NK-92 treated with Interleukin-12 subunit alpha and Interleukin-12 subunit beta, amount 100 ng/mL, for 24 hours (cell line): ENCODE measurements at regions not wholly inside any gene's neighbourhood (a gene's known extent, or its start where the extent isn't known, plus 50 kb on each side); places are given as distances from the start of the nearest gene placed in this dataset.

Source experiments
- DNase-seq: peaks from one replicate; lab custom pipeline; 2025; lab: John Stamatoyannopoulos, UW

DNA sequence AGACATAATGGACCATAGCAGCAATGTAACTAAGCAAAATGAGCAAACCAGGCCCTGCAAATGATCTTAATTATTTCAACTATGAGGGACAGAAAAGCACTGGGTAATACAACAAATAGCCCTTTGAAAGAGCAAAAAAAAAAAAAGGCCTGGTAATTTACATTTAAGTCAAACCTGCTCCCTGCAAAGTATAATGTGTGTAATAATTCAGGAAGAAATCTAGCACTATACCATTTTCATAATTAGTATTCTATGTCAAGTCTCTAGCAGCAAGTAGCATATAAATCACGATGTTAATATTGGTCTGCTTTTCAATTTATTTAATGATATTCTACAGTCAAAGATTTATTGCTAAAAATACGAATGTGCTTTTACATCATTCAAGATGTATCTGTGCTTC is 489.6 kb downstream of the BMP2 start:
- no peak for DNase-seq

DNA sequence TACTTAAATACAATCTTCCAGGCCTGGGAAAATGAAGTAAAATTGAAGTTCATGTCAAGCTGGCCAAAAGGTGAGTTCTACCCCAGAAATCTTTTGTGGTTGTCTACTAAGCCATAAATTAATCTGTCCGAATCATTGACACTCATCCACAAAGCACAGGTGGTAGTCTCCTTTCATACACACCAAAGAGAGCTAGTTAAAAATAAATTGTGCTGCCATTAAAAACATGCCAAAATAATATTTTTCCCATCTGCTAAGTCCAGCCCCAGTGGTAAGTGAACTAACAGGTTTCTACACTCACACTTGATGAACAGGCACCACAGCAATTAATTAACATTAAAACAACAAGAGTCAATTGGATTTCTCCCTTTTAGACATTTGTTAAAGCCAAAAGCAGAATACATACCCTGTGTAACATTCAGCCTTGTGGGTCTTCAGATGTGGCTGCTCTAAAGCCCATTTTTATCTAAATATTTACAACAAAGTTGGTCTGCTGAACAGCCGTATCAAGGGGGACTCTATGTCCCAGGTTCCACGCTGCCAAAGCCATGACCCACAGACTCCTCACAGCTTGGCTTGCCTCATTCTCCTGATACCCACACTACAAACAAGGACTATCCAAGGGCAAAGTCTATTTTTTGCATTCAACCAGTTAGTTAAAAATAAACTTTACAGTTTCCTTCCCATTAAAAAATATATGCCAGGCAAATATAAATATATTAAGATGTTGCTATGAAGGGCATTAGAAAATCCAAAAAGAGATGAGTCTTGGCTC is 490.4 kb downstream of the BMP2 start:
- DNase-seq = no peak

DNA sequence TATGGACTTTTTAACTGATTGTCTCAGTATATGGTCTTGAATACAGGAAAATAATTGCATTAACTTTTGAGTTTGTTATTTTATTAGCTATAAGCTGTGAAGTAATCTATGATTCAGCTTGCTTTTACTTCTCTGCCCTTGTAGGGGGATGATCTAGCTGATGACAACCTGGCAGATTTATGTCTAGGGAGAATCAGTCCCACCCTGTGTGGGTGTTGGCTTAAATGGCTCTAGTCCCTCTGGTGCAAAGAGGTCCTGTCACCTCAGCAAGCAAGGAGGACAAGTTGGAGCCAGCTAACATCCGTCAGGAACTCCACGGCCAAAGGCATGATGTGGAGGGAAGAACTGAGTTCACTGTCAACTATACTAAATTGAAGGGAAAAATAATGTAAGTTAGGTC is 495.3 kb downstream of the BMP2 start:
- DNase-seq = no peak

DNA sequence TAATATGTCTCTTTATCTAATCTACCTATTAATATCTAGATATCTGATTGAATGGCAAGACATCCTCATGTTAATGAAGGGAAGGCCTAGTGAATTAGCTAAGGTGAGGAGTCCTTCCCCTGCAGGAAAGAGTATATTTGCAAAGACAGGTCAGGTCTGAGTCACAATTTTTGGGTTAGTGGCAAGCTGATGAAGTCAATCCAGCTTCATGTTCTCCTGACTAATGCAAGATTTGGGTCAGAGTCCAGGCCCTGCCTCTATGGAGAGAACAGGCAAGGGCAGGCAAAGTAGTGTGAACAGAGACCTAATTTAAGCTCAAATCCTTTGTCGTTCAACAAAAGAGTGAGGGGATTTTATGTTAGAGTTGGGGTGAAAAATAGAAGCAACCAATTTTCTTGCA is 496.7 kb downstream of the BMP2 start:
- DNase-seq = no peak

DNA sequence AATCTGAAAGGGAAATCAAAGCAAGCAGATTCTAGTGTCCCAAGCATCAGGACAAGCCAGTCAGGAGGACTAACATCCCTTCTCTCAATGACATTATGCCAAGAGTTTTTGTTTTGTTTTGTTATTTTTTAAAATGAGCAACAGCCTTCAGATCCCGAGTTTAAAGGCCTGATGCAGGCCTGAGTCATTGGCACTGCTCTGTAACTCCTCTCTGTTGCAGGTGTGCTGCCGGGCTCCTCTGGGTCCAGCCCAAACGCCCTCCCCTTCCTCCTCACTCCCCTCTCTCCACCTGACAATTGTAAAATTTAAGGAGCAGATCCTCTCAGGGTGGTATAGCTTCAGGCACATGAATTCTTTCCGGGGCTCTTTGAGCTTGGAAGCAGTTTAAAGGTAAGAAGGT is 502.0 kb downstream of the BMP2 start:
- no peak for DNase-seq

DNA sequence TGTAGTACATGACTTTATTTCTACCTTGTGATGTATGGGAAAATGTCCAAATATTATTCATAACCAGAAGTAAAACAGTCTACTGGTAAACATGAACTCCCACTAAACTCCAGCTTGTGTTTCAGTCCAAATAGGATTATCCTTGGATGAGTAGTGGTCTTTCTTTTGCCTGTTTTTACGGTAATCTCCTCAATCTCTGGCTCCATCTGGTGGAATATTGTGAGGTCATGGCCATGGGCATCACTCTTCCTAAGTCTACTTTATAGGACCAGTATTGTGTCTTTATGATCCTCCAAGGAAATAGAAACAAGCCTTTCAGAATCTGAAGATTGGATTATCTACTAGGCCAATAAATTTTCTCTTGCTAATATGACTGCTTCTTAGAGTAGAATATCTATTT is 505.0 kb downstream of the BMP2 start:
- DNase-seq = no peak

DNA sequence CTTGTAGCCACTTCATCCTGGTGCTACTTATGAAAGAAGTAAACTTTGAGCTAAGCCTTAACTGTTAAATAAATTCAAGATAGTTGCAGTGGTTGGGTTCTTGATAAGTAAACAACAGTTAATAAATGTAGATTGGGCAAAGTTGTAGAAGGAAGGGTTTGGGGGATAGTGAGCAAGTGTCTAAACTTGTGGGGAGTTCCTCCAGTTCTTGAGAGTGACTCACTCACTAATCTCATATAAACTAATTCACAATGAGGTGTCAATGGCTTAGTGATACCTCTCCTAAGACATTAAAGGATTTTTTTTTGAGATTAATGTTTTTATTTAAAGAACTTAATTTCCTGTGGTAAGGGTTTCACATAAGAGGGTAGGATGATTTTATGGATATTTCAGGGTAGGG is 507.4 kb downstream of the BMP2 start:
- no peak for DNase-seq

DNA sequence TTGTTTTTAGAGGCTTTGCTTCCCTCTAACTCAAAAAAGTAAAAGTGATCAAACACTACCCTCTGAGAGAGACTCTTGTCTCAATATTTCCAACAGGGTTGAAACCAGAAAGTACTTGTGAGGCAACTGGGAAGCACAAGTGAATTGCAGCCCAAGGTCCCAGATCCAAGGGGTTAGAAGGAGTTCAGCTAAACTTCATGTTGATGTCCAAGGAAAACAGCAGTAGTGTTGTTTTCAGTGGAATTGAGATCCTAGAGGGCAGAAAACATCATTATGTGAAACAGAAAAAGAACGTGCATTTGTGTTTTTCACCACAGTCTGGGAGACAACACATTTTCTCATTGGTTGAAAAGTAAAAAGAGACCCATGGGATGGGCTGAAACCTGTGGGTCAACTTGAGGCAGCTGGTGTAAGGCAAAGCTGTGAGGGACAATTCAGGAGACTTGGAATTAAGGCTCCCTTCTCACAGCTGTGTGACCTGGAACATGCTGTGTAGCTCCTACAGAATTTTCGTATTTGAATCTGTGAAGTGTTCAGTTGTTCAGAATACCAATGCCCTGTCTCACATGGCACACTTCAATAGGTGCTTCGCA is 508.3 kb downstream of the BMP2 start:
- DNase-seq = no peak

DNA sequence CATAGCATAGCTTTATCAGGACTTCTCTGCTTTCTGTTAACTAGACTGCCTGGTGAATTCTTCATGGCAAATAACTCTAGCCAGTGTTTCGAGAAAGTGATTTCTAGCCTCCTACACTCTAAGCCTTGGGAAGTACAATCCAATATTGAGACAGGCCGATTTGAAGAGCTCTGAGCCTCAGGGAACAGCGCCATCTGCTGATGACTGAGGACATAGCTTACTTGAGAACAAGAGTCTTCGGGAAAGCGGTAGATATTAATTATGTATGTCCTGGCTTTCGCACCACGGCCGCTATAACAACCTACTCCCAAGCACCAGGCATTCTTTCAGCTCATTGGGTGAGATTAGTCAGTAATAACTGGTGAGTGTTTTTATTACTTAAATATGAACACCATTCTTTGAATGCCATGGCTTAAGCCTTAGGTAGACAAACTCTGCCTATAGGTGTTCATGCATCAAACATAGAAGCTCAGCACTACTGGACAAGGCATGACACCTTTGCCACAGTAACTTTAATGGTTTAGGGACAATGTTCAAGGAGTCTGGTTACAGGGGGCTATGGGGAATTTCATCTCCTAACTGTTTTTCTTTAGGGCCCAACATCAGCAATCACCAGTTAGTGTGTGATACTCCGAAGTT is 518.6 kb downstream of the BMP2 start:
- DNase-seq = peak; percentile 1

DNA sequence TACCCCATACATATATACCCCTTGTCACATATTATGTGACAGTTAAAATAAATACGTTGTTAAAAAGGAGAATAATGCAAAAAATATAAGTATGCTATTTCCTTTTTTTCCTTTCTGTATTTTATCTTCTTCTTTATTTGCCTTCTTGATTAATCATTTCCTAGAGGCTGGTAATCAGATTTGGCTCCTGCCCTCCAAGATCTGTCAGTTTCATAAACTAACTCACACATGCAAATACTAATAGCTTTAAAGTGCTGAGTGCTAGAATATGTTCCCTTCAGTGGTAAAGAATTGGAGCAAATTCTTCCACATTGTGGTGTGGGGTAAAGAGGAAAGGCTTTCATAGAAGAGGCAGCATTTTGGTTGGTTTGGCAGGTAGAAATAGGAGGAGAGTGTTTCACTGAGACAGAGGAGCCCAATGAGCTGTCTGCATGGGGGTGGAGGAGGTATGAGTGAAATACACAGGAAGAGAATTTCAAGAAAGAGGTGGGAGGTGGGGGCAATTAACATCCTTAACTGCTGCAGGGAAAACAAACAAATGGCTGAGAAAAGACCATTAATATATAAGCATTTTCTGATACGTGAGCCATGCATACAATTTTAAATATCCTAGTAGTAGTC is 523.9 kb downstream of the BMP2 start:
- DNase-seq = no peak

DNA sequence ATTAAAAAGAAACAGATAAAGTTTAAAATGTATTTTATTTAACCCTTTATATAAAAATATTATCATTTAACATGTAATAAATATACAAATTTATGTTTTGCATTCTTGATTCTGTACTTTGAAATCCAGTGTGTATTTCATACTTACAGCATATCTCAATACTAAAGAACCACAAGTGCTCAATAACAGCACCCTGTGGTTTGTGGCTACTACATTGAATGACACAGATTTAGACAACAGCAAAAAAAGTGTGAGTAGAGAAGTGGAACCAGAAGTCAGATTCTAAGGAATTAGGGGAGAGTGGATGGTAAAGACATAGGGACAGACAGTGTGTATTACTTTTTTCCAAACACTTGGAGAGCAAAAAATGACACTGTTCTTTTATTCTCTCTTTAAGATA is 524.5 kb downstream of the BMP2 start:
- no peak for DNase-seq

DNA sequence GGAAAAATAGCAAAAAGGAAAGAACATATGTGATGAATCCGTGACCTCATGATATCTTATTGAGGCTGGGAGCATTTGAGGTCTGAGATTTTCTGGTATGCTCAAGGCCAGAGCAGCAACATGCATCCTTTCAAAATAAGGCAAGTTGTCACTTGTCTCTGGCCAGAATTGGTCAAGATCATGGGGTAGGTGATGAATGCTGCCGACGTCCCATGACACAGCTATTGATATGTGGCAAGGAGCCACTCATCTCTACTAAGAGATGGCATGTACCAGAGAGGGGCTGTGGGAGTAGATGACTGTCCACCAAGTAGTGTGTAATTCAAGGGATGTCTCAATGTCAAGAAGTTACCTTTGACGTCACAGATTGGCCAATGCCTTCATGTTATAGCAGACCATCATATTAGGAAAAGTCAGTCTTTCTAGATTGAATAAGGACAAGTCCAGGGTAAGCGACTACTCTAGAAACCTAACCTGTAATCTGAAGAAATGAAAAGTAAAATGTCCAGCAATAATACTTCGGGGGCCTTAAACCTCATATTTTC is 527.4 kb downstream of the BMP2 start:
- DNase-seq = no peak

DNA sequence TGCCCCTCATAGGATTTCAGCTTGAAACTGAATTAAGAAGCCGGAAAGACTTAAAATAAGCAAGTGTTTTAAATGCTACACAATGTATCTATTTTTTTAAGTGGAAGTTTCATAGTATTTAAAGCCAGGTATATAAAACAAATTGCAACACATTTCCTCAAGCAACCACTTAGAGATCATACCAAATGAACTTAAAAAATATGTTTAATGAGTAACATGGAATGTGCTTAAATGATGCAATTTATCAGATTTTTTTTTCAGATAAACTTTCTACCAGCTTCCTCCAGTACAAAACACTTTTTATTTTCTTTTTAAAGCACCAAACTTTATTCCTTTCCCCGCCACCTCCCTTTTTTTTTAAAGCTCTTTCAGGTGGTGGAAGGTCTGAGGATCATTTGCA is 534.3 kb downstream of the BMP2 start:
- DNase-seq = no peak

DNA sequence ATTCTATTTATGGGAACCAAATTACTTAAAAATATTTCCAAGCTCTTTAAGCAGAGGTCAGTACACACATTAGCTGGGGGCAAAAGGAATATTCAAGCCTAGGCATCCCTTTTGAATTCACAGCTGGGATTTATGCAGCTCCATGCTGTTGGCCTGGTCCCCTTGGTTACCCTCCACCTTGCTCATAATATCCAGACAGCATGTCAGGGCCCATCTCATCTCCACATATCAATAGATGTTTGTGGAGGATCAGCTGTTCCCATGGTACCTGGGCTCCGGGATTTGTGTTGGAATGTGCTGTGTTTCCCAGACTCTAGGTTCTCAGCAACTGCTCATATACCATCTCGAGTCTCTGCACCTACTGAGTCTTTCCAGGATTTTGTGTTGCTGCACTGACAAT is 534.8 kb downstream of the BMP2 start:
- no peak for DNase-seq

DNA sequence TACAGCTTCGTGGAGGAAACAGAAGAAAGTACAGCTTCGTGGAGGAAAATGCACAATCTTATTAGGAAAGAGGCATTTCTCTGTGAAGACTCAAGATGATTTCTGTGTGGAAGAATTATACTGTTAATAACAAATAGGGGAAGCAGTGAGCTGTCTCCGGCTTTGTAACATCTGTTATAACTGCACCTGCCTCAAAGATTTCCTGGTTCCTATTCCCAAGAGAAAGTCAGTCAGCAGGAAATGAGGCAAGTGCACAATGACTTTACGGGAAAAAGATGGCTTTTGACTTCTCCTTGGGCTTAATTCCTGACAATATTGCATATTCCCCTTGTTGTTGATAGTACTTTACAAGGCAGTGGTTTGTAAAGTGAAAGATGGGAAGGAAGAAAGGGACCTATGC is 538.5 kb downstream of the BMP2 start:
- no peak for DNase-seq

DNA sequence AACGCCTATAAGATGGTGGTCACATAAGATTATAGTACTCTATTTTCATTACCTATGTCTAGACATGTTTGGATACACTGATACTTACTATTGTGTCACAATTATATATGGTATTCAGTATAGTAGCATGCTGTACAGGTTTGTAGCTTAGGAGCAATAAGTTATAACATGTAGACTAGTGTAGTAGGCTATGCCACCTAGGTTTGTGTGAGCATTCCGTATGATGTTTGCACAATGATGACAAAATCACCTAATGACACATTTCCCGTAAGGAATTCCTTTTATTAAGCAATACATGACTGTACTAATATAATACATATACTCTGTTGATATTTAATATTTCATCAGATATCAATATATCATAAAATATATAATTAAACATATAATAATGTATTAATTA is 540.7 kb downstream of the BMP2 start:
- DNase-seq = no peak

DNA sequence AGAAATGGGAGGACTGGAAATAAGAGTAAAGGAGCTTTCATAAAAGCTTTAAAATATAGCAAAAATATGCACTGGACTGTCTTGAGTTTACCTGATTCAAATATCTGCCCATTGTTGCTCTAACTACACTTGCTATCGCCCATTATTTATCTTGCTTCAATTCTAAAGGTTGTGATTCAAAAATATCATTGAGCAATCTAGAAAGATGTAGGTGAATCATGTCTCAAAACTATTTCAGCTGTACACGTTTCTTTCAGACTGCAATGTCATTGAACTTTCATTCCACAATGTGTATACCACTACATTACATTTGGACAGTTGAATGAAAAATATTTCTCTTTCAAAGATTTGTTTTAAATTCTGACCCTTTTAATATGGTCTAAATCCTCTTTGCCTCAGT is 545.6 kb downstream of the BMP2 start:
- no peak for DNase-seq

DNA sequence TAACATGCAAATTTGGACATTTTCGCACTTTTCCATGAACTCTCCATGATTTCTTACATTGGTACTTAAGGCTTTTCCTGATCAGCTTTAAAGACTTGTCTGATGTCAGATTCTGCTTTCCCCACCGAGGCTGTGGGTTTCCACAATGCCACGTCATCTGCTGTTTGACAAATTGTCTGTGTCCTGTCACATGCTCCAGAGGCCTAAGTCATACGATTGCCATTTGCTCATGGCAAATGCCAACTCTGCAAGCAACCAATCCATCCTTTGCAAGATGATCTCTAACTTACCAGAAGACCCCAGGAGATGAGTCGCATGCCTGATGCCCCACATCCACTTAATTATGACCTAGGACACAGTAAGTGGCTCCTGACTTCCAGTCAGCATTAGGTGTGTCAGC is 556.5 kb downstream of the BMP2 start:
- no peak for DNase-seq

DNA sequence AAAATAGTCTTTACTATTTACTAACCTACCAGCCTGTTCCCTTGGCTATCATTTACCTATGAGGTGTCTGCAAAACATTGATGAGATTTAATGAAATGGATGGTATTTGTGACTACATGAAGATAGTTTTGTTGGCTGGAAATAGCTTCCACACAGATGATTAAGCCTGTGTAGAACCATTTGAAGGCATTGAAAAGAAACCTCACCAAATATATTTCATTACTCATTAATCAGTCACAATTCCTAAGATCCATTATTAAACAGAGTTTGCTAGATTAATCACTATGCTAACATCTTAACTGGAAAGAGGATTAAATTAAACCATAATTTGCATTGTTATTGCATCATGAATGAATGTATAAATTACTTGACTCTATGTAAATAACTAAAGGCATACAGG is 560.3 kb downstream of the BMP2 start:
- DNase-seq = no peak

DNA sequence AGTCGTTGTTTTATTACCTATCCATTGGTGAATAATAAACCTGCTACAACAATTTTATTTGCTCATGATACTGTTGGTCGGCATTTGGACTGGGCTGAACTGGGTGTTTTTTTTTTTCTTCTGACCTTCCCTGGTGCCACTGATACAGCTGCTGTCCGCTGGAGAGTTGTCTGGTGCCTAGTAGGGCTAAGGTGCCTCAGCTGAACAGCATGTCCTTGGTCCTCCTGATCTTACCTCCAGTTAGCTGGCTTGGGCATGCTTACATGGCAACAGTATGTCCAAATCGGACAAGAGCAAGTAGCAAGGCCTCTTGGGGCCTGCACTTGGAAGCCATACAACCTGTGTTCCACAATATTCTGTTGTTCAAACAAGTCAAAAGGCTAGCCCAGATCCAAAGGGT is 563.4 kb downstream of the BMP2 start:
- no peak for DNase-seq

DNA sequence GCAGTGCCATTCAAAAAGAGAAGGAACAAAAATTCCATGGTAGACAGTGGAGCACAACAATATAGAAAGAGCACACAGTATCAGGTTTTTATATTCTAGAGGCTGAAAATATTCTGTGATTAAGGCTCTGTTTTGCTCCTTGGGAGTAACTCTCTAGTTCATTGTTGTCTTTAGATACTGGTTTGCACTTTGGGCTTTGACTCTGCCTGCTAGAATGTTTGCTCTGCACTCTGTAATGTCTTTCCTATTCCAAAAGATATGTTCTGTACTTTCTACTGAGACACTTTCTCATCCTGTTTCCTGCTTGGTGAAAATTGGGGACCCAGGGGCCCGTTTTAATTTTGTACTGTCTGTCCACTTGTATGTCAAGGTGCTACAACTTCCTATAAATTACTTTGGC is 564.7 kb downstream of the BMP2 start:
- no peak for DNase-seq

DNA sequence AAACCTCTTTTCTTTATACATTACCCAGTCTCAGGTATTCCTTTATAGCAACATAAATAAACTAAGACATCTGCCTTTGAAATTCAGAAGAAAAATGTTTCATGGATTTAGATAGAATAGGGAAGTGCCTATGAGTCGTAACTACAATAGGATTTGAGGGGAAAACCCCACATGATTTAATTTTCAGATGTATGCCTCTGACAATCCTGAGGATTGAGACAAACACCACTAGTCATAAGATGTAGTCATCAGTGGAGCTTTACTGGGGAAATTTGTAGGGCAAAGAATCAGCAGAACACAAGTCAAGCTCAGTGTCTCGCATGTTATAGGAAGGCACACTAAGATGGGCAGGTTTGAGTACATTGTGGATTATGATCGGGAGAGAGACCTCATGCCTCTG is 566.4 kb downstream of the BMP2 start:
- DNase-seq = no peak

DNA sequence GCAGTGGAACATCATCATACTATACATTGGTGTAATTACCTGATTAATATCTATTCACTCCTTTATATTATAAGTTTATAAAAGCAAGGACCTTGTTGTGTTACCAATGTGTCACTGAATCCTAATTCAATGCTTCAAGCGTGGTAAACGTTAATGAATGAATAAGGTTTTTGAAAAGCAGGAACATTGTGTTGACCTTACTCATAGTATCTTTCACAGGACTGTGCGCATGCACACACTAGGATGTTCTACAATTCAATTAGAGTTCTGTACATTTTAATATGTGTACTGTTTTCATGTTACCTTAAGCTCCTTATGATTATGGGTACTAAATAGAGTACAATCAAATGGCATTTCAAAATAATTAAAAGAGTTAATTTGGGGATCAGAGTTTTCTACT is 578.5 kb downstream of the BMP2 start:
- no peak for DNase-seq
